Aorta (tissue), 5 donors: ENCODE measurements at regions not wholly inside any gene's neighbourhood (a gene's known extent, or its start where the extent isn't known, plus 50 kb on each side); places are given as distances from the start of the nearest gene placed in this dataset.

Source experiments
- ATAC-seq: fragments of 200-7000 bp; cut with Tn5 transposase; one replicate; pipeline ENCODE4 v1.9.1; 2022; ENCODE audit warnings: moderate library complexity; ENCODE audit not compliant: low FRiP score
- DNase-seq, 2 donors: peaks; one replicate each; pipeline ENCODE4 v3.0.0-alpha.2; 2020
- H3K27ac ChIP-seq, 2 donors: one replicate each; pipeline ENCODE4 v1.5.1; 2013; ENCODE audit warnings: low read length in 2 of 2, mild to moderate bottlenecking in 2 of 2, moderate library complexity in 2 of 2, control low read depth in 1 of 2, inconsistent platforms in 1 of 2, low read depth in 1 of 2
- H3K27me3 ChIP-seq, 2 donors: one replicate each; pipeline ENCODE4 v1.6.1; 2013; ENCODE audit warnings: control low read depth in 1 of 2, low read length in 1 of 2, mild to moderate bottlenecking in 1 of 2, moderate library complexity in 1 of 2; ENCODE audit not compliant: insufficient read depth in 2 of 2, control insufficient read depth in 1 of 2
- H3K36me3 ChIP-seq, 2 donors: one replicate each; pipeline ENCODE4 v1.6.1; 2013; ENCODE audit warnings: control low read depth in 1 of 2, low read length in 1 of 2, mild to moderate bottlenecking in 1 of 2; ENCODE audit not compliant: insufficient read depth in 2 of 2, control insufficient read depth in 1 of 2
- H3K4me1 ChIP-seq, 2 donors: one replicate each; pipeline ENCODE4 v1.6.1; 2013; ENCODE audit warnings: low read length in 2 of 2, control low read depth in 1 of 2, mild to moderate bottlenecking in 1 of 2, moderate library complexity in 1 of 2; ENCODE audit not compliant: insufficient read depth in 2 of 2, control insufficient read depth in 1 of 2
- H3K4me3 ChIP-seq, 2 donors: one replicate each; pipeline ENCODE4 v1.5.1; 2013; ENCODE audit warnings: low read length in 2 of 2, control low read depth in 1 of 2, mild to moderate bottlenecking in 1 of 2
- H3K9me3 ChIP-seq: one replicate; pipeline ENCODE4 v1.6.1; 2013; ENCODE audit warnings: mild to moderate bottlenecking, low read length; ENCODE audit not compliant: control insufficient read depth
- WGBS, 2 donors: extraction: QIAGEN DNeasy Blood & Tissue Kit; methylation state at CpG; one replicate each; pipeline ENCODE4 v1.1.7; 2013; 5-methylcytosine and 5-hydroxymethylcytosine counted together
- intact Hi-C, 2 donors: fragments of 100-400 bp; cut with DNase I; formaldehyde crosslinking; loops; one replicate each; pipeline versions ENCODE4 v1.14.2 to v1.15.0; 2022
- donor health status: healthy with polysubstance abuse.
- donor health status: Bipolar disorder and iron deficiency.
- donor health status: DM: no; HTN: no; CAD: no.
- donor health status: DM: no; HTN: no; CAD: no.
- donor health status: DM: yes; HTN: yes; CAD: no.

DNA sequence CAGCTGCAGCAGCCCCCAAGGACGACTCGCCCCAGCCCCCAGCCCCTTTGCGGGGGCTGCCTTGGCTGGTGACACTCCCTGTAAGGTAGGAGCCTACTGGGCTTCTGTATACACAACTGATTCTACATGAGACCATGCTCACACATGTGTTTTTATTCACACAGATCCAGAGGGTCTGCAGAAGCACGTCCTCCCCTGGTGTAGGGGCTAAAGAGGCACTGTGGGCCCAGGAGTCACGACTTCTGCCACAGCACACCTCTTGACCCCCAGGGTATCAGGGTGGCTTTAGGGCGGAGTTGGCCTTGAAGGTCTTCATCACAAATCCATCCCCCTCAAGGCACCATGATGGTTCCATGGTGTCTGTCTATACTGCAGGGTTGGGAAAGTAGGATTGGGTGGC is 931.2 kb downstream of the TBC1D22A start:
- Histone ChIP-seq H3K9me3 (no peaks in the 10 kb centered on the region), H3K27ac (no peak overlapping the region), H3K4me3 (no peak overlapping the region), H3K27me3 (no peaks in the 10 kb centered on the region), H3K36me3 (no peaks in the 10 kb centered on the region), H3K4me1 (no peaks in the 10 kb centered on the region)
- intact Hi-C loops = no loop called here
- ATAC-seq = no peak
- no peak for DNase-seq
- WGBS, 2 donors = 83 to 85% methylated on average over 6 of the region's 6 CpGs

DNA sequence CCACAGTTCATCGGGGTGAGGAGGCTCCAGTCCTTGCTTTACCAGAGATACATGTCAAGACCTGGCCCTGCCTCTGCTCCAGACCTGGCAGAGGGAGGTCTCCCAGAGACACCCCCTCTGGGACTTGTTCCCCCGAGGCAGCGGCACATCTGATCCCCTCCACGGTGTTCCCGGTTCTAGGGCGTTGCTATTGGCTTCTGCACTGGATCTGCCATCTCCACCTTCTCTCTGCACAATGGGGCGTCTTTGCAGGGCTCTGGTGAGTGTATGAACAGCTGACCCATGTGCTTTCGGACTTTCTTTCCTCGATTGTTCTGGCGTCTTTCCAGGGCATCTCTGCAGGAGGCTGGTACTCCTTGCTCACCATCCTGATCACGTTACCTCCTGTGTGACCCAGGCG is 930.4 kb downstream of the TBC1D22A start:
- no peaks in the 10 kb centered on the region for H3K36me3 ChIP-seq
- intact Hi-C loops = no loop called here
- no peak overlapping the region for H3K4me3 ChIP-seq
- H3K27ac ChIP-seq = no peak overlapping the region
- ATAC-seq (no peak), DNase-seq (no peak)
- no peaks in the 10 kb centered on the region for H3K9me3 ChIP-seq
- H3K4me1 ChIP-seq = no peaks in the 10 kb centered on the region
- 83 to 84% methylated on average over 12 of the region's 12 CpGs for WGBS, 2 donors
- no peaks in the 10 kb centered on the region for H3K27me3 ChIP-seq

DNA sequence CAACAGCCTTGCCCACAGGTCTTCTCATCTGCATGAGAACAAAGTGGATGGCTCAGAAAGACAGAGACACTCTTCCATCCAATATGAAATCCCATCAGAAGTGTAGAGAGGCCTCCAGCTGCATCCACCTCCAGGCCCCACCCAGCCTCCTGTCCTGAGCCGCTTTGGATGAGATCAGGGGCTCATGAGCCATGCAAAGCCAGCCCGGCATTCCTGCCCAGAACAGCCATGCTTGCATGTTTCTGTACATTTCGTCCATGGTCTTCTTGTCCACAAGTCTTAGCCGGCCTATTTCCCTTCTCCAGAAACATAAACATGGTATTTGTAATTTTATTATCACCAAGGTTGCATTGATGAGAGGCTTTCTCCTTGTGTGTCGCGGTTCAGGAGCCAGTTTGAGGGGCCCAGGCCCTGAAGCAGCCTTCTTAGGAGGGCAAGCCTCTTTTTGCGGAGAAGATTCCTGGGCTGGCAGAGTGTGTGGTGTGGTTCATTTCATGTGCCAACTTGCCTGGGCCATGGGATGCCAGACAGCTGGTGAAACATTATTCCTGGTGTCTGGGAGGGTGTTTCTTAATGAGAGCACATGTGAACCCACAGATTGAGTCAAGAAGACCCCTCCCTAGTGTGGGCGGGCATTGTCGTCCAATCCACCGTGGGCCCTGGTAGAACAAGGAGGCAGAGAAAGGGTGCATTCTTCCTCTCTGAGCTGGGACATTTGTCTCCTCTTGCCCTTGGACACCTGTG is 928.9 kb downstream of the TBC1D22A start:
- intact Hi-C loops = no loop called here
- ATAC-seq = no peak
- Histone ChIP-seq H3K27ac (no peak overlapping the region), H3K4me3 (no peak overlapping the region), H3K27me3 (no peaks in the 10 kb centered on the region), H3K9me3 (no peaks in the 10 kb centered on the region), H3K4me1 (no peaks in the 10 kb centered on the region), H3K36me3 (no peaks in the 10 kb centered on the region)
- no peak for DNase-seq
- 89 to 92% methylated on average over 10 of the region's 10 CpGs for WGBS, 2 donors

DNA sequence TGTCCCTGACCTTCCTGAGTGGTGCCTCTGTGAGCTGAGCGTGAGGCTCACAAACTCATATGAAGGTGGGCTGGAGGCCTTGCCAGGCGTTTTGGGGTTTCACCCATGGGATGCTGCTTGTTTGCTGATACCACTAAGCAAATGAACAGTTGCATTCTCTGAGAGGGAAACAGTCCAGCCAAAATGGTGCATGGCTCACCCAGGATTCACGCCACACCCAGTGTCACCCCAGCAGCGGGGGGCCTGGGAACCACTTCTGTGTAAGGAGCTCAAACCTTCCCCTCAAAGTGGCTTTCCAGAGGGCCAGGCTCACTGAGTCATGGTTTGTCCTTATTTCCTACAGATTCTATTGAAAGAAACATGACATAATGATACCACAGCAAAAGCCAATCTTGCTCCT is 928.1 kb downstream of the TBC1D22A start:
- intact Hi-C loops = no loop called here
- Histone ChIP-seq H3K4me3 (no peak overlapping the region), H3K9me3 (no peaks in the 10 kb centered on the region), H3K27ac (no peak overlapping the region), H3K36me3 (no peaks in the 10 kb centered on the region), H3K27me3 (no peaks in the 10 kb centered on the region), H3K4me1 (no peaks in the 10 kb centered on the region)
- DNase-seq (no peak), ATAC-seq (no peak)
- 81 to 82% methylated on average over 4 of the region's 4 CpGs for WGBS, 2 donors

DNA sequence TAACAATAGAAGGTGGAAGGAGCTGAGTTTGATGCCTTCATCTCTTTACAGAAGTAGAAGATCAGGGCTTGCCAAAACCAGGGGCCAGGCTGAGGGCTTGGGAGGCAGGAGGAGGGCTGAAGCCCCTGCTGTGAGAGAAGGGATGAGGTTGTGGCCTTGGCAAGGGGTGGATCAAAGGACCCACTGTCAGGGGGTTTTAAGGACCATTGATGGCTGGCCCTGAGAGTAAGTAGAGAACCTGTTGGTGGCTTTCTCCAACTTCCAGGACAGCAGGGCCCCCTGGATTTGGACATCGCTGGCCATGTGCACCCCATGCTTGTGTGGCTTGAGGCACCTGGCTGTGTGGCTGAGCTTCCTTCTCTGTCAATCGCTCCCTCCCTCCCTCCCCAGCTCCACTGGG is 927.7 kb downstream of the TBC1D22A start:
- Histone ChIP-seq H3K27me3 (no peaks in the 10 kb centered on the region), H3K4me1 (no peaks in the 10 kb centered on the region), H3K27ac (no peak overlapping the region), H3K9me3 (no peaks in the 10 kb centered on the region), H3K36me3 (no peaks in the 10 kb centered on the region), H3K4me3 (no peak overlapping the region)
- WGBS, 2 donors = 82 to 94% methylated on average over 2 of the region's 2 CpGs
- intact Hi-C loops = no loop called here
- ATAC-seq (no peak), DNase-seq (no peak)

DNA sequence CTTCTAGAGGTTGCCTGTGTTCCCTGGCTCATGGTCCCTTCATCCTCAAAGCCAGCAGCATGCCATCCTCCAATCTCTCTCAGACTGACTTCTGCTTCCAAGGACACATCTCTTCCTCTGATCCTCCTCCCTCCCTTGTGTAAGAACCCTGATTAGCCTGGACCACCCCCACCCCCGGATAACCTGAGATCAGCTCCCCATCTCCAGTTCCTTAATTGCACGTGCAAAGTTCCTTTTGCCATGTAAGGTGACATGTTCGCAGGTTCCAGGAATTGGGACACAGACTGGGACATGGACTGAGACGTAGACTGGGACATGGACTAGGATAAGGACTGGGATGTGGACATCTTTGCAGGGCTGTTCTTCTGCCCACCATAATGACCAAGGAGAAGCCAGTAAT is 925.3 kb downstream of the TBC1D22A start:
- Histone ChIP-seq H3K36me3 (no peaks in the 10 kb centered on the region), H3K4me3 (no peak overlapping the region), H3K9me3 (peaks cover 6% of the 10 kb centered on the region), H3K27me3 (no peaks in the 10 kb centered on the region), H3K27ac (no peak overlapping the region), H3K4me1 (no peaks in the 10 kb centered on the region)
- intact Hi-C loops = no loop called here
- ATAC-seq = no peak
- no peak for DNase-seq
- 85 to 86% methylated on average over 4 of the region's 4 CpGs for WGBS, 2 donors

DNA sequence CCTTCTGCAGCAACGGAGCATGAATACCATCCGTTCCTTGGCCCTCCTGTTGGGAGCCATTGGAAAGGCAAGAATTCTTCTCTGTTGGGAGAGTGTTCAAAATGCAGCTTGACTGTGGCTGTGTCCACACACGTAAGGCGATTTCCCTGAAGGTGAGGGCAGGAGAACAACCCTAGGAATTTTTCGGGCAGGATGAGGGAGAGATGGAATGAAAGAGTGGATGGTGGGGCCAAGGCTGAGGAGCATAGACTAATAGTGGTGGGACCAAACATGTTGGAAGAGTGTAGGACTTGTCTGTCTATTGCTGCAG is 924.9 kb downstream of the TBC1D22A start:
- Histone ChIP-seq H3K27ac (no peak overlapping the region), H3K36me3 (no peaks in the 10 kb centered on the region), H3K4me3 (no peak overlapping the region), H3K4me1 (no peaks in the 10 kb centered on the region), H3K9me3 (peaks cover 7% of the 10 kb centered on the region), H3K27me3 (no peaks in the 10 kb centered on the region)
- DNase-seq = no peak
- WGBS, 2 donors = 83 to 84% methylated on average over 5 of the region's 5 CpGs
- ATAC-seq = no peak
- intact Hi-C loops = no loop called here

DNA sequence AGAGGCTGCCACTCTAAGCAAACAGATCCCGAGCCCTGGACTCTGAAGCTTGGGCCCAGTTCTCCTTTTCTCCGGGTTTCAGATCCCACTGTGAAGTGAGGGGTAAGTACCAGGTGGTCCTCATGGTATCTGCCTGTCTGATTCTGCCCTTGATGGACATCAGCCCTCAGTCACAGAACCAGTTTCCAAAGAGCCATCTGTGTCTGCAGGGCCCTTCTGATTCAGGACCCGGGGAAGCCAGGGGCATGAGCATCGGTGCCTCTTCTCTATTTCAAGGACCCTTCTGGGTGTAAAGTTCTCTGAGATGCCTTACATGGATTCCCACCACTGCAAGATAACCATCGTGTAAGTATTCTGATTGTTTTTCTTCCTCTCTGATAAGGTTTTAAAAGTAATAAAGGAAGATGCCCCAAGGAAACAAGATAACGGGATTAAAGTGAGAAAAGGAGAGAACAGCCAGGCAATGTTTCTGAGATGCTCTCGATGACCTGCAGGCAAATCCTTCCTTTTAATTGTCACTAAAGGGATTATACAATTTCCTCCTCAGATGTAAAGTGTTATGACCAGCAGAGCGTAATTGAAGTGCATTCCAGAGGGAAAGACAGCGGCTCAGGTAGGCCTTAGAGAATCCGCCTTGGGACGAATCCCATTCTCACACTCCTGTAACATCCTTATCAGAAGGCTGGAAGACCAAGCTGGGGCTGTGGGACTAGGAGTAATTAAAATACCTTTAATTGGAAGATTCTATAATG is 924.3 kb downstream of the TBC1D22A start:
- intact Hi-C loops = no loop called here
- DNase-seq = no peak
- Histone ChIP-seq H3K27ac (no peak overlapping the region), H3K27me3 (no peaks in the 10 kb centered on the region), H3K4me3 (no peak overlapping the region), H3K36me3 (no peaks in the 10 kb centered on the region), H3K9me3 (peaks cover 7% of the 10 kb centered on the region), H3K4me1 (no peaks in the 10 kb centered on the region)
- no peak for ATAC-seq
- WGBS, 2 donors = 82 to 86% methylated on average over 11 of the region's 11 CpGs
